H1 (cell line): ENCODE measurements at regions not wholly inside any gene's neighbourhood (a gene's known extent, or its start where the extent isn't known, plus 50 kb on each side); places are given as distances from the start of the nearest gene placed in this dataset.

Experiments
- CTCF ChIA-PET: fragments of 300-600 bp; sonication (Branson Sonifier 250); formaldehyde crosslinking; loops from one replicate; lab custom pipeline; 2021; ENCODE audit not compliant: partially characterized antibody; lab: Charles Lee
- POLR2A ChIA-PET: fragments of 300-600 bp; sonication (Branson Sonifier 250); formaldehyde crosslinking; loops from one replicate; lab custom pipeline; 2021; ENCODE audit warnings: inconsistent platforms; ENCODE audit not compliant: partially characterized antibody; lab: Charles Lee
- DNase-seq, 2 experiments: peaks; one replicate each; pipeline versions ENCODE4 v3.0.0 to v3.0.0-alpha.2; 2010 to 2022; ENCODE audit warnings: low spot score in 2 of 2, low read depth in 1 of 2, mixed read lengths in 1 of 2
- FAIRE-seq: peaks from 2 replicates; lab custom pipeline; 2011; peaks lifted over from hg19 to GRCh38; lab: Jason Lieb, UNC
- H2AFZ ChIP-seq: 2 replicates; pipeline ENCODE4 v1.8.1; 2012; ENCODE audit warnings: low read length, inconsistent platforms
- H2AK5ac ChIP-seq: 2 replicates; pipeline ENCODE4 v1.6.1; 2013; ENCODE audit warnings: low read depth, low read length
- H2BK120ac ChIP-seq: replicated peaks from 2 replicates; pipeline ENCODE3; 2013; ENCODE audit warnings: low read depth, low read length, inconsistent platforms
- H2BK12ac ChIP-seq: 2 replicates; pipeline ENCODE4 v1.6.1; 2013; ENCODE audit warnings: low read depth, low read length
- H2BK15ac ChIP-seq: 2 replicates; pipeline ENCODE4 v1.6.1; 2013; ENCODE audit warnings: low read length
- H2BK20ac ChIP-seq: 2 replicates; pipeline ENCODE4 v1.6.1; 2013; ENCODE audit warnings: low read length
- H2BK5ac ChIP-seq: 2 replicates; pipeline ENCODE4 v1.6.1; 2013; ENCODE audit warnings: low read depth, low read length
- H3K14ac ChIP-seq: 2 replicates; pipeline ENCODE4 v1.6.1; 2013; ENCODE audit warnings: inconsistent platforms; ENCODE audit not compliant: insufficient read length
- H3K18ac ChIP-seq: 2 replicates; pipeline ENCODE4 v1.6.1; 2013; ENCODE audit warnings: low read length; ENCODE audit errors: extremely low read depth
- H3K23ac ChIP-seq: 2 replicates; pipeline ENCODE4 v1.6.1; 2013; ENCODE audit warnings: inconsistent platforms; ENCODE audit not compliant: insufficient read length
- H3K23me2 ChIP-seq: 2 replicates; pipeline ENCODE4 v1.6.1; 2013; ENCODE audit warnings: low read depth, low read length
- H3K27ac ChIP-seq: 2 replicates; pipeline ENCODE4 v1.6.1; 2011; ENCODE audit warnings: low read depth, low read length, inconsistent platforms
- H3K27me3 ChIP-seq, 4 experiments: replicated peaks in 1 of 4; 1 replicate in 1 of 4; 2 replicates in 3 of 4; pipeline versions ENCODE4 v1.6.1 to v1.8.1; 2011 to 2013; ENCODE audit warnings: low read length in 3 of 4, mild to moderate bottlenecking in 3 of 4, inconsistent platforms in 2 of 4, mixed read lengths in 2 of 4, moderate library complexity in 1 of 4; ENCODE audit not compliant: control insufficient read depth in 3 of 4, insufficient read depth in 3 of 4; ENCODE audit errors: extremely low read depth in 1 of 4
- H3K36me3 ChIP-seq, 4 experiments: 2 replicates each; pipeline versions ENCODE4 v1.6.1 to v1.8.1; 2011 to 2013; ENCODE audit warnings: mild to moderate bottlenecking in 4 of 4, low read length in 3 of 4, moderate library complexity in 2 of 4, control low read depth in 1 of 4, inconsistent platforms in 1 of 4; ENCODE audit not compliant: insufficient read depth in 4 of 4, control insufficient read depth in 2 of 4
- H3K4ac ChIP-seq: replicated peaks from 2 replicates; pipeline ENCODE3; 2013; ENCODE audit warnings: low read length, low read depth, mixed read lengths, inconsistent platforms; ENCODE audit not compliant: insufficient read length
- H3K4me1 ChIP-seq, 4 experiments: replicated peaks in 1 of 4; 1 replicate in 1 of 4; 2 replicates in 3 of 4; pipeline versions ENCODE4 v1.6.1 to v1.8.1; 2011 to 2013; ENCODE audit warnings: low read length in 3 of 4, inconsistent platforms in 2 of 4, mixed read lengths in 1 of 4; ENCODE audit not compliant: insufficient read depth in 4 of 4, control insufficient read depth in 3 of 4
- H3K4me2 ChIP-seq, 2 experiments: 2 replicates each; pipeline versions ENCODE4 v1.6.1 to v1.8.1; 2011 to 2013; ENCODE audit warnings: low read depth in 2 of 2, low read length in 2 of 2, control low read depth in 1 of 2, inconsistent platforms in 1 of 2, mild to moderate bottlenecking in 1 of 2; ENCODE audit not compliant: insufficient read depth in 1 of 2
- H3K4me3 ChIP-seq, 4 experiments: fragments of 200-600, 300-600 bp in 1 of 4; sonication (generic), shearing (Covaris generic), sonication (Bioruptor Twin) in 1 of 4; 2 replicates each; pipeline versions ENCODE4 v1.5.1 to v1.8.1; 2011 to 2016; ENCODE audit warnings: low read length in 4 of 4, low read depth in 3 of 4, control low read depth in 2 of 4, inconsistent platforms in 2 of 4, mild to moderate bottlenecking in 2 of 4, mixed read lengths in 1 of 4, moderate library complexity in 1 of 4; ENCODE audit not compliant: insufficient read depth in 2 of 4; ENCODE audit errors: extremely low read depth in 1 of 4
- H3K56ac ChIP-seq: replicated peaks from 2 replicates; pipeline ENCODE3; 2013; ENCODE audit warnings: low read depth, mild to moderate bottlenecking, mixed read lengths, low read length, inconsistent platforms; ENCODE audit not compliant: insufficient read length
- H3K79me1 ChIP-seq: 2 replicates; pipeline ENCODE4 v1.6.1; 2013; ENCODE audit warnings: low read depth, low read length, control low read depth
- H3K79me2 ChIP-seq, 2 experiments: 2 replicates each; pipeline versions ENCODE4 v1.6.1 to v1.8.1; 2012 to 2013; ENCODE audit warnings: low read length in 2 of 2, mild to moderate bottlenecking in 2 of 2, inconsistent platforms in 1 of 2; ENCODE audit not compliant: insufficient read depth in 2 of 2, control insufficient read depth in 1 of 2
- H3K9ac ChIP-seq, 4 experiments: replicated peaks in 1 of 4; 1 replicate in 1 of 4; 2 replicates in 3 of 4; pipeline versions ENCODE4 v1.6.1 to v1.8.1; 2011 to 2013; ENCODE audit warnings: low read depth in 3 of 4, low read length in 3 of 4, control low read depth in 2 of 4, mild to moderate bottlenecking in 2 of 4, moderate library complexity in 2 of 4, inconsistent platforms in 1 of 4; ENCODE audit errors: extremely low read depth in 1 of 4
- H3K9me3 ChIP-seq, 2 experiments: 2 replicates each; pipeline versions ENCODE4 v1.6.1 to v1.8.1; 2012 to 2013; ENCODE audit warnings: mild to moderate bottlenecking in 2 of 2, moderate library complexity in 2 of 2, control low read depth in 1 of 2, inconsistent platforms in 1 of 2, low read depth in 1 of 2, low read length in 1 of 2, mixed read lengths in 1 of 2; ENCODE audit not compliant: insufficient read depth in 2 of 2
- H4K20me1 ChIP-seq, 2 experiments: replicated peaks in 1 of 2; 2 replicates each; pipeline versions ENCODE3 to v1.8.1; 2011 to 2013; ENCODE audit warnings: inconsistent platforms in 2 of 2, low read length in 2 of 2, mild to moderate bottlenecking in 1 of 2; ENCODE audit not compliant: insufficient read depth in 2 of 2, control insufficient read depth in 1 of 2
- H4K5ac ChIP-seq: 2 replicates; pipeline ENCODE4 v1.6.1; 2013; ENCODE audit warnings: low read length, low read depth, mixed read lengths, inconsistent platforms; ENCODE audit not compliant: insufficient read length
- H4K8ac ChIP-seq: 2 replicates; pipeline ENCODE4 v1.8.0; 2013; ENCODE audit warnings: mild to moderate bottlenecking, moderate library complexity, low read length, inconsistent platforms; ENCODE audit not compliant: insufficient read depth; ENCODE audit errors: extremely low read depth
- H4K91ac ChIP-seq: replicated peaks from 2 replicates; pipeline ENCODE3; 2013; ENCODE audit warnings: low read length, mixed read lengths, inconsistent platforms; ENCODE audit not compliant: insufficient read length
- CBX5 ChIP-seq: fragments of 300-800, 300-1000 bp; sonication (generic); IDR thresholded peaks from 2 replicates; pipeline ENCODE4 v1.7.1; 2016; ENCODE audit warnings: antibody characterized with exemption, low read length, low read depth
- E2F6 ChIP-seq: IDR thresholded peaks from 2 replicates; pipeline ENCODE4 v1.6.1; 2012; ENCODE audit warnings: inconsistent platforms
- EZH2 ChIP-seq: fragments of 200-600 bp; sonication (generic); IDR thresholded peaks from 2 replicates; pipeline ENCODE4 v1.7.1; 2012; ENCODE audit warnings: low read depth, mild to moderate bottlenecking, moderate library complexity, low read length, inconsistent platforms; ENCODE audit not compliant: severe bottlenecking
- SP1 ChIP-seq: IDR thresholded peaks from 2 replicates; pipeline ENCODE4 v1.6.1; 2011; ENCODE audit warnings: low read depth, low read length
- SP2 ChIP-seq: IDR thresholded peaks from 2 replicates; pipeline ENCODE4 v1.6.1; 2012; ENCODE audit warnings: mild to moderate bottlenecking, low read length, inconsistent platforms
- TEAD4 ChIP-seq: IDR thresholded peaks from 2 replicates; pipeline ENCODE4 v1.6.1; 2012; ENCODE audit warnings: low read depth, low read length, inconsistent platforms, mixed read lengths
- YY1 ChIP-seq: IDR thresholded peaks from 2 replicates; pipeline ENCODE4 v1.6.1; 2011; ENCODE audit warnings: low read depth, mild to moderate bottlenecking, low read length
- ZNF274 ChIP-seq: IDR thresholded peaks from 2 replicates; pipeline ENCODE4 v1.7.0; 2012; ENCODE audit warnings: low read length, borderline replicate concordance; ENCODE audit errors: extremely low read depth

- H2BK120ac ChIP-seq: no peak overlapping the region
- H4K5ac ChIP-seq: no peak overlapping the region
- no peak overlapping the region for H2BK12ac ChIP-seq
- CTCF ChIA-PET: interaction anchor here (0.8 kb wide), 1 partner anchor 85 kb away, joined by 3 read pairs; no protein-coding TSS in a partner anchor
- no peak overlapping the region for H3K14ac ChIP-seq
- no peak overlapping the region for H3K9ac ChIP-seq
- H4K20me1 ChIP-seq: no peaks in the 10 kb centered on the region
- H3K23ac ChIP-seq: no peak overlapping the region
- FAIRE-seq (no peak), DNase-seq (no peak)
- no peak for TF ChIP-seq SP2
- no peak for TF ChIP-seq E2F6
- TF ChIP-seq SP1: no peak
- no peak for TF ChIP-seq EZH2
- TF ChIP-seq YY1: no peak
- TF ChIP-seq TEAD4: no peak
- no peak for TF ChIP-seq ZNF274
- TF ChIP-seq CBX5: no peak
- H3K4me2 ChIP-seq: no peak overlapping the region
- H3K23me2 ChIP-seq: no peaks in the 10 kb centered on the region
- no peak overlapping the region for H3K4me3 ChIP-seq
- no peak overlapping the region for H3K27ac ChIP-seq
- no peaks in the 10 kb centered on the region for H3K79me1 ChIP-seq
- no peaks in the 10 kb centered on the region for H3K79me2 ChIP-seq
- H3K4ac ChIP-seq: no peak overlapping the region
- no peak overlapping the region for H2AK5ac ChIP-seq
- H3K56ac ChIP-seq: no peak overlapping the region
- H3K36me3 ChIP-seq: no peaks in the 10 kb centered on the region
- H3K18ac ChIP-seq: no peak overlapping the region
- H2AFZ ChIP-seq: no peak overlapping the region
- H4K8ac ChIP-seq: no peak overlapping the region
- H4K91ac ChIP-seq: no peak overlapping the region
- POLR2A ChIA-PET: no interaction called here
- no peak overlapping the region for H2BK20ac ChIP-seq
- H2BK5ac ChIP-seq: no peak overlapping the region
- no peaks in the 10 kb centered on the region for H3K9me3 ChIP-seq
- H3K27me3 ChIP-seq: peaks cover 0 to 1% (median 0%) of the 10 kb centered on the region in 4 experiments; a peak in 1 of 7 replicates
- H2BK15ac ChIP-seq: no peak overlapping the region
- peaks cover 0 to 5% (median 0%) of the 10 kb centered on the region in 4 experiments; a peak in 2 of 7 replicates for H3K4me1 ChIP-seq
Measured at GRCh38 chr4:129254126-129254525, 158.2 kb downstream of the C4orf33 start.
